ENCODE measurements at regions not wholly inside any gene's neighbourhood (a gene's known extent, or its start where the extent isn't known, plus 50 kb on each side); places are given as distances from the start of the nearest gene placed in this dataset.

GRCh38 chr11:122190768-122191167, 74.8 kb upstream of the BLID start:
- Histone ChIP-seq H3K27me3 (ENCODE audit: control insufficient read depth in 3 of 3, insufficient read depth in 3 of 3, low read length in 3 of 3) (no peaks in the 10 kb centered on the region), H3K9me3 (ENCODE audit: control insufficient read depth in 3 of 3, low read length in 3 of 3) (no peaks in the 10 kb centered on the region), H3K4me1 (ENCODE audit: control insufficient read depth in 3 of 3, insufficient read depth in 3 of 3, low read length in 3 of 3) (peaks cover 0 to 2% (median 2%) of the 10 kb centered on the region in 3 donors), H3K36me3 (ENCODE audit: control insufficient read depth in 3 of 3, insufficient read depth in 3 of 3, low read length in 3 of 3) (no peaks in the 10 kb centered on the region), H3K9ac (ENCODE audit: low read depth in 1 of 3, low read length in 3 of 3) (no peak overlapping the region), H3K4me3 (ENCODE audit: low read length in 3 of 3) (no peak overlapping the region), H3K27ac (ENCODE audit: low read depth, low read length) (no peak overlapping the region)

- Histone ChIP-seq H3K9ac (ENCODE audit: low read depth in 1 of 3, low read length in 3 of 3) (no peak overlapping the region), H3K9me3 (ENCODE audit: control insufficient read depth in 3 of 3, low read length in 3 of 3) (no peaks in the 10 kb centered on the region), H3K27ac (ENCODE audit: low read depth, low read length) (peak overlapping the region; percentile 43), H3K36me3 (ENCODE audit: control insufficient read depth in 3 of 3, insufficient read depth in 3 of 3, low read length in 3 of 3) (no peaks in the 10 kb centered on the region), H3K4me1 (ENCODE audit: control insufficient read depth in 3 of 3, insufficient read depth in 3 of 3, low read length in 3 of 3) (peaks cover 0 to 2% (median 2%) of the 10 kb centered on the region in 3 donors), H3K27me3 (ENCODE audit: control insufficient read depth in 3 of 3, insufficient read depth in 3 of 3, low read length in 3 of 3) (no peaks in the 10 kb centered on the region), H3K4me3 (ENCODE audit: low read length in 3 of 3) (no peak overlapping the region)
These were observed 73.2 kb upstream of the BLID start for GRCh38 chr11:122189229-122189628.

- Histone ChIP-seq H3K9ac (ENCODE audit: low read depth in 1 of 3, low read length in 3 of 3) (no peak overlapping the region), H3K4me1 (ENCODE audit: control insufficient read depth in 3 of 3, insufficient read depth in 3 of 3, low read length in 3 of 3) (peaks cover 0 to 2% (median 2%) of the 10 kb centered on the region in 3 donors), H3K27ac (ENCODE audit: low read depth, low read length) (no peak overlapping the region)
These were observed 71.6 kb upstream of the BLID start for GRCh38 chr11:122187373-122188165.

GRCh38 chr11:122186439-122187080, 70.5 kb upstream of the BLID start:
- H3K36me3 ChIP-seq (ENCODE audit: control insufficient read depth in 3 of 3, insufficient read depth in 3 of 3, low read length in 3 of 3): no peaks in the 10 kb centered on the region
- H3K9me3 ChIP-seq (ENCODE audit: control insufficient read depth in 3 of 3, low read length in 3 of 3): no peaks in the 10 kb centered on the region
- no peak overlapping the region for H3K27ac ChIP-seq (ENCODE audit: low read depth, low read length)
- H3K4me1 ChIP-seq (ENCODE audit: control insufficient read depth in 3 of 3, insufficient read depth in 3 of 3, low read length in 3 of 3): peaks cover 0 to 2% (median 2%) of the 10 kb centered on the region in 3 donors
- H3K27me3 ChIP-seq (ENCODE audit: control insufficient read depth in 3 of 3, insufficient read depth in 3 of 3, low read length in 3 of 3): no peaks in the 10 kb centered on the region
- no peak overlapping the region for H3K9ac ChIP-seq (ENCODE audit: low read depth in 1 of 3, low read length in 3 of 3)
- no peak overlapping the region for H3K4me3 ChIP-seq (ENCODE audit: low read length in 3 of 3)

More at GRCh38 chr11:122187373-122188165, 71.6 kb upstream of the BLID start:
- Histone ChIP-seq H3K9me3 (ENCODE audit: control insufficient read depth in 3 of 3, low read length in 3 of 3) (no peaks in the 10 kb centered on the region), H3K27me3 (ENCODE audit: control insufficient read depth in 3 of 3, insufficient read depth in 3 of 3, low read length in 3 of 3) (no peaks in the 10 kb centered on the region), H3K36me3 (ENCODE audit: control insufficient read depth in 3 of 3, insufficient read depth in 3 of 3, low read length in 3 of 3) (no peaks in the 10 kb centered on the region), H3K4me3 (ENCODE audit: low read length in 3 of 3) (no peak overlapping the region)

GRCh38 chr11:122183933-122184332, 67.9 kb upstream of the BLID start:
- Histone ChIP-seq H3K9me3 (ENCODE audit: control insufficient read depth in 3 of 3, low read length in 3 of 3) (no peaks in the 10 kb centered on the region), H3K4me1 (ENCODE audit: control insufficient read depth in 3 of 3, insufficient read depth in 3 of 3, low read length in 3 of 3) (peaks cover 0 to 3% (median 0%) of the 10 kb centered on the region in 3 donors), H3K27me3 (ENCODE audit: control insufficient read depth in 3 of 3, insufficient read depth in 3 of 3, low read length in 3 of 3) (no peaks in the 10 kb centered on the region), H3K36me3 (ENCODE audit: control insufficient read depth in 3 of 3, insufficient read depth in 3 of 3, low read length in 3 of 3) (no peaks in the 10 kb centered on the region), H3K9ac (ENCODE audit: low read depth in 1 of 3, low read length in 3 of 3) (no peak overlapping the region), H3K4me3 (ENCODE audit: low read length in 3 of 3) (no peak overlapping the region), H3K27ac (ENCODE audit: low read depth, low read length) (no peak overlapping the region)

GRCh38 chr11:122181893-122182292, 65.9 kb upstream of the BLID start:
- Histone ChIP-seq H3K9ac (ENCODE audit: low read depth in 1 of 3, low read length in 3 of 3) (no peak overlapping the region), H3K36me3 (ENCODE audit: control insufficient read depth in 3 of 3, insufficient read depth in 3 of 3, low read length in 3 of 3) (no peaks in the 10 kb centered on the region)

GRCh38 chr11:122181372-122181771, 65.4 kb upstream of the BLID start:
- H3K27ac ChIP-seq (ENCODE audit: low read depth, low read length): no peak overlapping the region
- H3K4me1 ChIP-seq (ENCODE audit: control insufficient read depth in 3 of 3, insufficient read depth in 3 of 3, low read length in 3 of 3): peaks cover 0 to 3% (median 0%) of the 10 kb centered on the region in 3 donors
- H3K36me3 ChIP-seq (ENCODE audit: control insufficient read depth in 3 of 3, insufficient read depth in 3 of 3, low read length in 3 of 3): no peaks in the 10 kb centered on the region
- H3K4me3 ChIP-seq (ENCODE audit: low read length in 3 of 3): no peak overlapping the region
- no peak overlapping the region for H3K9ac ChIP-seq (ENCODE audit: low read depth in 1 of 3, low read length in 3 of 3)
- H3K27me3 ChIP-seq (ENCODE audit: control insufficient read depth in 3 of 3, insufficient read depth in 3 of 3, low read length in 3 of 3): no peaks in the 10 kb centered on the region
- H3K9me3 ChIP-seq (ENCODE audit: control insufficient read depth in 3 of 3, low read length in 3 of 3): no peaks in the 10 kb centered on the region

More at GRCh38 chr11:122181893-122182292, 65.9 kb upstream of the BLID start:
- no peaks in the 10 kb centered on the region for H3K9me3 ChIP-seq (ENCODE audit: control insufficient read depth in 3 of 3, low read length in 3 of 3)
- H3K27ac ChIP-seq (ENCODE audit: low read depth, low read length): no peak overlapping the region
- no peak overlapping the region for H3K4me3 ChIP-seq (ENCODE audit: low read length in 3 of 3)
- H3K4me1 ChIP-seq (ENCODE audit: control insufficient read depth in 3 of 3, insufficient read depth in 3 of 3, low read length in 3 of 3): peaks cover 0 to 3% (median 0%) of the 10 kb centered on the region in 3 donors
- H3K27me3 ChIP-seq (ENCODE audit: control insufficient read depth in 3 of 3, insufficient read depth in 3 of 3, low read length in 3 of 3): no peaks in the 10 kb centered on the region

GRCh38 chr11:122179961-122180834, 64.2 kb upstream of the BLID start:
- Histone ChIP-seq H3K9ac (ENCODE audit: low read depth in 1 of 3, low read length in 3 of 3) (no peak overlapping the region), H3K4me3 (ENCODE audit: low read length in 3 of 3) (no peak overlapping the region), H3K4me1 (ENCODE audit: control insufficient read depth in 3 of 3, insufficient read depth in 3 of 3, low read length in 3 of 3) (peaks cover 0 to 3% (median 0%) of the 10 kb centered on the region in 3 donors), H3K36me3 (ENCODE audit: control insufficient read depth in 3 of 3, insufficient read depth in 3 of 3, low read length in 3 of 3) (no peaks in the 10 kb centered on the region), H3K9me3 (ENCODE audit: control insufficient read depth in 3 of 3, low read length in 3 of 3) (no peaks in the 10 kb centered on the region), H3K27ac (ENCODE audit: low read depth, low read length) (no peak overlapping the region), H3K27me3 (ENCODE audit: control insufficient read depth in 3 of 3, insufficient read depth in 3 of 3, low read length in 3 of 3) (no peaks in the 10 kb centered on the region)

GRCh38 chr11:122178795-122179194, 62.8 kb upstream of the BLID start:
- H3K36me3 ChIP-seq (ENCODE audit: control insufficient read depth in 3 of 3, insufficient read depth in 3 of 3, low read length in 3 of 3): no peaks in the 10 kb centered on the region
- no peak overlapping the region for H3K4me3 ChIP-seq (ENCODE audit: low read length in 3 of 3)
- no peaks in the 10 kb centered on the region for H3K9me3 ChIP-seq (ENCODE audit: control insufficient read depth in 3 of 3, low read length in 3 of 3)
- H3K27me3 ChIP-seq (ENCODE audit: control insufficient read depth in 3 of 3, insufficient read depth in 3 of 3, low read length in 3 of 3): no peaks in the 10 kb centered on the region
- H3K9ac ChIP-seq (ENCODE audit: low read depth in 1 of 3, low read length in 3 of 3): no peak overlapping the region
- H3K27ac ChIP-seq (ENCODE audit: low read depth, low read length): no peak overlapping the region
- H3K4me1 ChIP-seq (ENCODE audit: control insufficient read depth in 3 of 3, insufficient read depth in 3 of 3, low read length in 3 of 3): peaks cover 0 to 3% (median 0%) of the 10 kb centered on the region in 3 donors
